KMS-11 (cell line): ENCODE measurements at regions not wholly inside any gene's neighbourhood (a gene's known extent, or its start where the extent isn't known, plus 50 kb on each side); places are given as distances from the start of the nearest gene placed in this dataset.

Experiments
- H2AFZ ChIP-seq: fragments of 200-600 bp; sonication (generic); 2 replicates; pipeline ENCODE4 v1.6.1; 2016; ENCODE audit warnings: antibody characterized with exemption, mixed run types, low read depth
- H3K27ac ChIP-seq: fragments of 200-600 bp; sonication (generic); 2 replicates; pipeline ENCODE4 v1.6.1; 2016; ENCODE audit warnings: mild to moderate bottlenecking, mixed run types
- H3K27me3 ChIP-seq: fragments of 200-600 bp; sonication (generic); 2 replicates; pipeline ENCODE4 v1.6.1; 2017; ENCODE audit warnings: mild to moderate bottlenecking, low read depth, mixed run types, moderate library complexity; ENCODE audit not compliant: insufficient read depth
- H3K36me3 ChIP-seq: fragments of 200-600 bp; sonication (generic); 2 replicates; pipeline ENCODE4 v1.6.1; 2017; ENCODE audit warnings: mild to moderate bottlenecking, mixed run types; ENCODE audit not compliant: insufficient read depth
- H3K4me1 ChIP-seq: fragments of 200-600 bp; sonication (generic); 2 replicates; pipeline ENCODE4 v1.6.1; 2016; ENCODE audit warnings: mild to moderate bottlenecking, low read depth, mixed run types; ENCODE audit not compliant: poor library complexity, severe bottlenecking
- H3K4me2 ChIP-seq: fragments of 200-600 bp; sonication (generic); 2 replicates; pipeline ENCODE4 v1.7.0; 2016; ENCODE audit warnings: mild to moderate bottlenecking, mixed run types
- H3K4me3 ChIP-seq: fragments of 200-600 bp; sonication (generic); IDR thresholded peaks from 2 replicates; pipeline ENCODE4 v1.6.1; 2017; ENCODE audit warnings: low read depth, low read length, mixed read lengths; ENCODE audit not compliant: insufficient read depth
- H3K79me2 ChIP-seq: fragments of 200-600 bp; sonication (generic); 2 replicates; pipeline ENCODE4 v1.6.1; 2016; ENCODE audit warnings: low read depth, mixed run types; ENCODE audit not compliant: insufficient read depth
- H3K9ac ChIP-seq: fragments of 200-600 bp; sonication (generic); 2 replicates; pipeline ENCODE4 v1.6.1; 2016; ENCODE audit warnings: mild to moderate bottlenecking, mixed run types
- H4K20me1 ChIP-seq: fragments of 200-600 bp; sonication (generic); 2 replicates; pipeline ENCODE4 v1.6.1; 2016; ENCODE audit warnings: mild to moderate bottlenecking, mixed run types; ENCODE audit not compliant: insufficient read depth
- CTCF ChIP-seq: fragments of 200-600 bp; sonication (generic); conservative IDR thresholded peaks from 2 replicates; pipeline ENCODE4 v1.6.1; 2017; ENCODE audit warnings: low read depth, mild to moderate bottlenecking, antibody characterized with exemption, low read length, moderate library complexity, mixed read lengths

DNA sequence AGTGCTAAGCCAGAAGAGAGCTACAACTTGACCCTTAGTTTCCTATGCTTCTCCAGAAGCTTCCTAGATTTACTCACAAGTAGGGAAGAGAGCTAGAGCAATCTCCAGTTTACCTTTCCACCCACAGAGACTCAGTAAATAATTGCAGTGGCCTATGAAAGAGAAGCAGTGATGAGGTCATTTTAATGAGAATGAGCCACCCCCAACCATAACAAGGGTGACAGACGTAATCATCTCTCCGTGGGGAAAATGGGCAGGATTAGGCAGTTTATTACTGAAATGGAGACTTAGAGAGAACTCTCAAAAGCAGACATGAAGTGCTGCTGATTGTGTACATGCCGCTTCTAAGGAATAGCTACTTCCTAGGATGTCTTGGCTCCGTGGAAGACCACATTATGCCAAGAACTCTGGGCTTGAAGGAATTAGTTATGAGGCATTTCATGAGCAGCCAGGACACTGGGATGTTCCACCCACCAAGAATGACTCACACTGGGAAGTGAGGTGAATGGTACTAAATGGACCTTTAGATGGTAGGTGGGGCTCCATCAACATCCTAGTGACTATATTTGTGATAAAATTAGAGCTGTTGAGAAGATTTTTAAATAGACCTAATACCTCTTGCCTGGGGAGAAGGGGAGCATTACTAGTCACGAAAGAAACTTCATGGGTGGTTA, 160.9 kb downstream of the EDEM1 start:
- Histone ChIP-seq H3K27me3 (no peaks in the 10 kb centered on the region), H4K20me1 (no peaks in the 10 kb centered on the region), H3K36me3 (no peaks in the 10 kb centered on the region), H3K4me2 (no peak overlapping the region), H3K79me2 (no peaks in the 10 kb centered on the region), H3K4me3 (no peak overlapping the region), H3K9ac (no peak overlapping the region), H2AFZ (no peak overlapping the region), H3K4me1 (no peaks in the 10 kb centered on the region), H3K27ac (no peak overlapping the region)
- no peak for TF ChIP-seq CTCF

GRCh38 chr3:5349343-5349742, 161.8 kb downstream of the EDEM1 start:
- Histone ChIP-seq H3K79me2 (no peaks in the 10 kb centered on the region), H3K4me1 (no peaks in the 10 kb centered on the region), H3K4me2 (no peak overlapping the region)

GRCh38 chr3:5357089-5357488, 169.6 kb downstream of the EDEM1 start:
- H2AFZ ChIP-seq: no peak overlapping the region
- H3K36me3 ChIP-seq: no peaks in the 10 kb centered on the region
- no peaks in the 10 kb centered on the region for H4K20me1 ChIP-seq
- no peak overlapping the region for H3K4me2 ChIP-seq
- TF ChIP-seq CTCF: no peak
- no peak overlapping the region for H3K4me3 ChIP-seq
- H3K4me1 ChIP-seq: no peaks in the 10 kb centered on the region
- H3K9ac ChIP-seq: no peak overlapping the region
- H3K27ac ChIP-seq: no peak overlapping the region
- H3K27me3 ChIP-seq: no peaks in the 10 kb centered on the region
- H3K79me2 ChIP-seq: no peaks in the 10 kb centered on the region

More at GRCh38 chr3:5349343-5349742, 161.8 kb downstream of the EDEM1 start:
- H3K4me3 ChIP-seq: no peak overlapping the region
- no peak overlapping the region for H3K9ac ChIP-seq
- no peak overlapping the region for H3K27ac ChIP-seq
- no peaks in the 10 kb centered on the region for H3K36me3 ChIP-seq
- H4K20me1 ChIP-seq: no peaks in the 10 kb centered on the region
- TF ChIP-seq CTCF: no peak
- H2AFZ ChIP-seq: no peak overlapping the region
- no peaks in the 10 kb centered on the region for H3K27me3 ChIP-seq

DNA sequence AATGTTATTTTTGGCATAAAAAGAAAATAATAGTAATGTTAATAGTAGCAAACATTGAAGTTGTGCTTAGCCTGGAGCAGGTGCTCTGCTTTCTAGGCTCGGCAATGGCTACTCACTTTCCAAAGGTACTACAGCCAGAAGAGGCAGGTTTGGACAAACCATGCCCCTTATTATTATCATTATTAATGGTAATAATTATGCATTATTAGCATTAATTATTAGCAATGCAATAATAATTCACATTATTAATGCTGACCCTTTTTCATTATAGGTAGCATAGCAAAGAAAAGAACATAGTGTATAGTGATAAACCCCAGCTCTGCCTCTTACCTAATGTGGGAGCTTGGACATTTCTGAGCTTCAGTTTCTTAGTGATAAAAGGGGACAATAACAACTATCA, 171.4 kb downstream of the EDEM1 start:
- Histone ChIP-seq H3K4me1 (no peaks in the 10 kb centered on the region), H3K36me3 (no peaks in the 10 kb centered on the region), H3K9ac (no peak overlapping the region), H3K79me2 (no peaks in the 10 kb centered on the region), H4K20me1 (no peaks in the 10 kb centered on the region), H2AFZ (no peak overlapping the region), H3K27me3 (no peaks in the 10 kb centered on the region), H3K27ac (no peak overlapping the region), H3K4me3 (no peak overlapping the region), H3K4me2 (no peak overlapping the region)
- TF ChIP-seq CTCF: no peak
